ENCODE measurements at regions not wholly inside any gene's neighbourhood (a gene's known extent, or its start where the extent isn't known, plus 50 kb on each side); places are given as distances from the start of the nearest gene placed in this dataset.
A peak's percentile ranks its signal among the peaks of the same experiment; 100 is the strongest.

DNA sequence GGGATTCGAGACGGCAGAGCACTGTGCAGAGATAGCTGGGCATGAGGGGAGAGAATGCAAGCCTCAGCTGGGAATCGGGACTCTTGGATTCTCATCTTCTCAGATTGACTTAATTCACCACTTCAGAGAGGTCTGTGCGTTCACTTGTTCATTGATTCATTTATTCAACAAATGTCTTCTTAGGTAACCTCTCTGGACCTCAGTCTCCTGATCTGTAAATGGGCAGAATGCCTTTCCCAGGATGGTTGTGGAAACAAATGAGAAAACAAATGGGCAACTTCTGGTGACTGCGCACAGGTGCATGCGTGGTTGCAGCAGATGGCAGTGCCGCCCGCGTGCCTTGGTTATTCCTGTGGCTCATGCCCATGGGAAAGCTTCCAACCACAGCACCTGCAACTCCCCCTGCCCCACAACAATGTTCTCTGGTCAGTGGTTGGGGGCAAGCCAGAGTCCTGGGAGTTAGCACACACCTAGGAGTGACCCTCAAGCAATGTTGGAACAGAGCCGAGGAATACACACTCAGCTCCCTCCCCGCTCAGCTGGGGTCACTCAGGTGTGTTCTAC, 110.1 kb upstream of the RUNX3 start:
- no peak overlapping the region for H3K27ac ChIP-seq
- DNase-seq (peak in 1 of 5 donors; percentile 37), ATAC-seq (no peak)
- H3K4me1 ChIP-seq = peaks cover 0 to 8% (median 0%) of the 10 kb centered on the region in 12 donors
- WGBS, 4 donors = 80 to 89% (median 83%) methylated on average over 11 of the region's 11 CpGs
- peaks cover 0 to 5% (median 0%) of the 10 kb centered on the region in 12 donors for H3K9me3 ChIP-seq
- intact Hi-C loops (cut with DNase I) = no loop called here
- TF ChIP-seq, protein P1, sequence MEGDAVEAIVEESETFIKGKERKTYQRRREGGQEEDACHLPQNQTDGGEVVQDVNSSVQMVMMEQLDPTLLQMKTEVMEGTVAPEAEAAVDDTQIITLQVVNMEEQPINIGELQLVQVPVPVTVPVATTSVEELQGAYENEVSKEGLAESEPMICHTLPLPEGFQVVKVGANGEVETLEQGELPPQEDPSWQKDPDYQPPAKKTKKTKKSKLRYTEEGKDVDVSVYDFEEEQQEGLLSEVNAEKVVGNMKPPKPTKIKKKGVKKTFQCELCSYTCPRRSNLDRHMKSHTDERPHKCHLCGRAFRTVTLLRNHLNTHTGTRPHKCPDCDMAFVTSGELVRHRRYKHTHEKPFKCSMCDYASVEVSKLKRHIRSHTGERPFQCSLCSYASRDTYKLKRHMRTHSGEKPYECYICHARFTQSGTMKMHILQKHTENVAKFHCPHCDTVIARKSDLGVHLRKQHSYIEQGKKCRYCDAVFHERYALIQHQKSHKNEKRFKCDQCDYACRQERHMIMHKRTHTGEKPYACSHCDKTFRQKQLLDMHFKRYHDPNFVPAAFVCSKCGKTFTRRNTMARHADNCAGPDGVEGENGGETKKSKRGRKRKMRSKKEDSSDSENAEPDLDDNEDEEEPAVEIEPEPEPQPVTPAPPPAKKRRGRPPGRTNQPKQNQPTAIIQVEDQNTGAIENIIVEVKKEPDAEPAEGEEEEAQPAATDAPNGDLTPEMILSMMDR (IDR thresholded peaks at IDR 0.05) = no peak
- no peak for TF ChIP-seq POLR2A (IDR thresholded peaks at IDR 0.05)
- H3K27me3 ChIP-seq = peaks cover 0 to 20% (median 3%) of the 10 kb centered on the region in 9 donors
- H3K4me3 ChIP-seq = no peak overlapping the region
- H3K36me3 ChIP-seq = no peaks in the 10 kb centered on the region

GRCh38 chr1:25039229-25039628, 109.2 kb upstream of the RUNX3 start:
- ATAC-seq (no peak), DNase-seq (peak in 1 of 5 donors; percentile 25)
- H3K36me3 ChIP-seq = no peaks in the 10 kb centered on the region
- peaks cover 0 to 20% (median 3%) of the 10 kb centered on the region in 9 donors for H3K27me3 ChIP-seq
- TF ChIP-seq, protein P1 (IDR thresholded peaks at IDR 0.05) = no peak
- TF ChIP-seq POLR2A (IDR thresholded peaks at IDR 0.05) = no peak
- peaks cover 0 to 5% (median 0%) of the 10 kb centered on the region in 12 donors for H3K9me3 ChIP-seq
- H3K4me3 ChIP-seq = no peak overlapping the region
- WGBS, 4 donors = 64 to 80% (median 70%) methylated on average over 3 to 8 of the region's 8 CpGs
- no peak overlapping the region for H3K27ac ChIP-seq
- H3K4me1 ChIP-seq = peaks cover 0 to 17% (median 0%) of the 10 kb centered on the region in 12 donors
- intact Hi-C loops (cut with DNase I) = loop anchor here in 6 of 10 donors (5.0 to 10.0 kb wide), 5 partner anchors 107 to 194 kb away; partner anchors contain the start of gene RUNX3 (in 3 of the 6)

GRCh38 chr1:25038699-25039098, 108.6 kb upstream of the RUNX3 start:
- H3K27me3 ChIP-seq = peaks cover 0 to 20% (median 3%) of the 10 kb centered on the region in 9 donors
- TF ChIP-seq POLR2A (IDR thresholded peaks at IDR 0.05) = no peak
- TF ChIP-seq, protein P1 (IDR thresholded peaks at IDR 0.05) = no peak
- intact Hi-C loops (cut with DNase I) = loop anchor here in 6 of 10 donors (5.0 to 10.0 kb wide), 5 partner anchors 106 to 194 kb away; partner anchors contain the start of gene RUNX3 (in 3 of the 6)
- no peak for DNase-seq
- H3K4me1 ChIP-seq = peaks cover 0 to 23% (median 0%) of the 10 kb centered on the region in 12 donors
- peaks cover 0 to 4% (median 0%) of the 10 kb centered on the region in 12 donors for H3K9me3 ChIP-seq
- ATAC-seq = no peak
- 53 to 87% (median 64%) methylated on average over 3 to 4 of the region's 4 CpGs for WGBS, 4 donors
- no peak overlapping the region for H3K27ac ChIP-seq
- H3K4me3 ChIP-seq = no peak overlapping the region
- H3K36me3 ChIP-seq = no peaks in the 10 kb centered on the region

- no peak overlapping the region for H3K4me3 ChIP-seq
- no peaks in the 10 kb centered on the region for H3K9me3 ChIP-seq
- peak in 3 of 5 donors; percentile 29 to 65 (median 33) for DNase-seq
- ATAC-seq = peak in 3 of 4 donors; percentile 29 to 42 (median 41)
- peaks cover 0 to 36% (median 0%) of the 10 kb centered on the region in 12 donors for H3K4me1 ChIP-seq
- no peak overlapping the region for H3K27ac ChIP-seq
- H3K36me3 ChIP-seq = no peaks in the 10 kb centered on the region
- 49 to 62% (median 61%) methylated on average over 8 to 11 of the region's 11 CpGs for WGBS, 4 donors
- peaks cover 0 to 17% (median 3%) of the 10 kb centered on the region in 9 donors for H3K27me3 ChIP-seq
- intact Hi-C loops (cut with DNase I) = loop anchor here in 7 of 10 donors (2.0 to 10.0 kb wide), 7 partner anchors 105 to 193 kb away; partner anchors contain the start of gene RUNX3 (in 3 of the 7)
- TF ChIP-seq POLR2A (IDR thresholded peaks at IDR 0.05) = no peak
- TF ChIP-seq, protein P1 (IDR thresholded peaks at IDR 0.05) = peak in 11 of 12 donors; percentile 12 to 55 (median 32)
Measured at GRCh38 chr1:25037174-25038074, 107.3 kb upstream of the RUNX3 start.
